COLO829 (cell line): ENCODE measurements at regions not wholly inside any gene's neighbourhood (a gene's known extent, or its start where the extent isn't known, plus 50 kb on each side); places are given as distances from the start of the nearest gene placed in this dataset.
A peak's percentile ranks its signal among the peaks of the same experiment; 100 is the strongest.

Source experiments
- DNase-seq: peaks from one replicate; pipeline ENCODE4 v3.0.0; 2012; ENCODE audit warnings: low spot score

GRCh38 chr9:23590276-23591000 is 235.6 kb downstream of the ELAVL2 start:
- no peak for DNase-seq

GRCh38 chr9:23594421-23594820 is 231.6 kb downstream of the ELAVL2 start:
- DNase-seq, result no peak

GRCh38 chr9:23596913-23597634 is 229.0 kb downstream of the ELAVL2 start:
- DNase-seq, result no peak

DNA sequence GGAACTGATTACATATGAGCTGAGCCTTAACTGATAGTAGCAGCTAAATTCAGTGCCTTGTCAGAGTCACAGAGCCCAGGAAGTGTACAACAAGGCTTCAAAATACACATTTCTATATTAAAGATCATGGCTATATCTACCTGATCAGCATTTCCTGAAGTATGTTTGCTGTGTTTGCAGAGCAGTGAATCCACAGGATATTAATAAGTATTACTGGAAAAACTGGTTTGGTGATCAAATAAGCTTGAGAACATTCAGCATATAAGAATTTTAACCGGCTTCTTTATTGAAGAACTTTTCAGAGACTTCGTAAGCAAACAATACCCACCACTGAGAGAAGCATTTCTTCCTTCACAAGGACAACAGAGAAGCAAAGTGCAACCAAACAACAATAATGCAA is 227.0 kb downstream of the ELAVL2 start:
- DNase-seq, result no peak

- no peak for DNase-seq
Observed at GRCh38 chr9:23603311-23603710, 222.7 kb downstream of the ELAVL2 start.

- no peak for DNase-seq
Observed at GRCh38 chr9:23606107-23606506, 219.9 kb downstream of the ELAVL2 start.

- no peak for DNase-seq
Observed at GRCh38 chr9:23608456-23608855, 217.6 kb downstream of the ELAVL2 start.

- no peak for DNase-seq
Observed at GRCh38 chr9:23611869-23612268, 214.2 kb downstream of the ELAVL2 start.

- DNase-seq, result no peak
Observed at GRCh38 chr9:23615569-23615968, 210.5 kb downstream of the ELAVL2 start.

DNA sequence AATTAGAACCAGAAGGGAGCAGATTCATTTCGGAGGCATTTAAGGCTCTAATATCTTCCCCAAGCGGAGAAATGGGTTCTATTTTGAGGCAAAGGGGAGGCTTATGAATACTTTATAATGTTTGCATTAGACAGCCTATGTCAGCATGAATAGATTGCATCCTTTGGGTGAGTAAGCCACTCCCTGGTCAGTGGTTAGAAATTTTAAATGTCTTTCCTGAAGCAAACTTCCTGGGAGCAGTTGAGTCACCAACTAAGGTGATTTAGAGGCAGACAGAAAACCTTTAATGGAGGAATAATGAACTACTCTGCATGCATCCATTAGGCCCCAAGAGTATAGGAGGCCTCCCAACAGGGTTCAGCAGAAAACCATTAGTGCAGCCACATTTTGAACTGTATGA is 204.9 kb downstream of the ELAVL2 start:
- peak; percentile 4 for DNase-seq

DNA sequence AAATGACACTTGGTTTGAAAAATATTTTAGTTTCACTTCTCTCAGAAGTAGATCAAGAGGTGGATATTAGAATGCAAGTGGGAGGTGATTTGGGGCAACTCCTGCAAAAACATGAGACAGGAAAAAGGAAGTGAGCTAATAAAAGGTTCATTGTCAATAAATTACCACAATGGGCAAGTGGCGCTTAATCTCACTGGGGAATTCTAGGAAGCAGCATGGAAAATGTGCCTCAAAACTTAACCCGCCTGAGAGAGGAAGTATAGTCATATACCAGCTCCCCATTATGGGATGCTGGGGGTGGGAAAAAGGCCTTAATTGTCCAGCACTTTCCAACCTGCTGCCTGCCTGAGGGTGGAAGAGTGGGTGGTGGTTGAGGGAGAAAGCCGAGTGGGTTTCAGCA is 204.1 kb downstream of the ELAVL2 start:
- peak; percentile 39 for DNase-seq

DNA sequence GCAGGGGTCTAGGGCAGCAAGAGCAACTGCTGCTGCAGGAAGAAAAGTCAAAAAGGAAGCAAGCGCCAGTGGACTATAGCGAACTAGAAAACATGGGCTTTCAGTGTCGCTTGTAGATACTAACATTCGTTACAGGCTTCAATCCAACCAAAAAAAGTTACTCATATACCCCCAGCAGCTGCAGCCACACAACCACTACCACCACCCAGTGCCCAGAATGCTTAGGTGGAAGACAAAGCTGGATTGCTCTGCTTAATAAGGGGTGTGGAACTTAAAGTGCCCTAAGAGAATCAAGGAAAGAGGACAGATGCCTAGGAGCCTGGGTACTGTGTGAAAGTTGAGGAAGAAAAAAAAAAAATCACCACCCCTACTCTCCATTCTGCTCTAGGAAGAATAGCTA is 203.6 kb downstream of the ELAVL2 start:
- no peak for DNase-seq

- DNase-seq, result no peak
Observed at GRCh38 chr9:23630488-23630887, 195.6 kb downstream of the ELAVL2 start.

GRCh38 chr9:23635276-23635675 is 190.8 kb downstream of the ELAVL2 start:
- no peak for DNase-seq

DNA sequence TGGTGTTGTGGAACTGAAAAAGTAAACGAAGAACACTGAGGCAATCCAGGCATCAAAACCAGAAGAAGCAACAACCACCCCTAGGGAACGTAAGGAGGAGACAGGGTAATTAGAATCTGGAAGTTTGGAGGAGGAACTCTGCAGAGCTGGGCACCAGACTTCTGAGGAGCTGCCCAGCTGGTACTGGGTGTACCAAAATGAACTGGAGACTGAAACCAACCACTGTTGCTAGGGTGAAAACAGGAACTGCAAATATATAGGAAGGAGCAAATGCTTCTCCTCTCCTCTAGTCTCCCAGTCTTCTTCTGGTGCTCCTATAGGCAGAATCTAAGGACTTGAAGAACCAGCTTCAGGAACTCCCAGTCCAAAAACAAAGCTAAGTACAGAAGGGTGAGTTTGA is 189.8 kb downstream of the ELAVL2 start:
- no peak for DNase-seq

- DNase-seq, result no peak
Observed at GRCh38 chr9:23638011-23638410, 188.0 kb downstream of the ELAVL2 start.

DNA sequence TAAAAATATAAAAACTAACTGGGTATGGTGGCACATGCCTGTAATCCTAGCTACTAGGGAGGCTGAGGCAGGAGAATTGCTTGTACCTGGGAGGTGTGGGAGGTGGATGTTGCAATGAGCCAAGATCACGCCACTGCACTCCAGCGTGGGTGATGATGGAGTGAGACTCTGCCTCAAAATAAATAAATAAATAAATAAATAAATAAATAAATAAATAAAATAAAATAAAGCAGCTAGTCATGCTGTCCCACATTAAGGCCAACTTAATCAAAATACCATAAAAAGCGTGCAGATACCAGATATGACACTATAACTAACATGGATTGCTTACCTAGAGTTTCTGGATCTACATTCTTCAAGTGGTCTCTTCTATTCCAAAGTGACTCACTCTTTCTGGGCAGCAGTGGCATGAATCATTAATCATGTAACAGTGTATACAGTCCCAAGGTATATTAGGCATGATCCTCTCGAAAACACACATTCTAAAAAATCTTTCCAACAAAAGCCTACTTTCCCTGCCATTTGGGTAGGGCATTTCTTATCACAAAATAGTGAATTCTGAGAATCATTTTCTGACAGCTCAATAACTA is 187.1 kb downstream of the ELAVL2 start:
- no peak for DNase-seq
